Omental fat pad (tissue), 3 donors: ENCODE measurements at regions not wholly inside any gene's neighbourhood (a gene's known extent, or its start where the extent isn't known, plus 50 kb on each side); places are given as distances from the start of the nearest gene placed in this dataset.
"Not testable (repeated sequence)": the region's sequence is repeated elsewhere in the genome, so short reads cannot be mapped to it uniquely, and the experiment has no call there.

Experiments
- ATAC-seq: fragments of 150-250 bp; one replicate; pipeline ENCODE4 v1.9.1; 2016; ENCODE audit warnings: mild to moderate bottlenecking, moderate library complexity; ENCODE audit not compliant: low FRiP score
- DNase-seq: peaks from one replicate; pipeline ENCODE4 v3.0.0-alpha.2; 2019; ENCODE audit warnings: low spot score
- CTCF ChIP-seq, 3 donors: fragments of 450-650 bp; IDR thresholded peaks; one replicate each; pipeline ENCODE4 v1.5.1; 2016 to 2017; ENCODE audit warnings: antibody characterized with exemption in 3 of 3, mild to moderate bottlenecking in 3 of 3, moderate library complexity in 2 of 3

GRCh38 chr7:29652556-29652955, 88.9 kb downstream of the PRR15 start:
- ATAC-seq (no peak), DNase-seq (no peak)
- no peak for TF ChIP-seq CTCF (IDR thresholded peaks at IDR 0.05)

- ATAC-seq, DNase-seq: not testable (repeated sequence)
These were observed 90.7 kb downstream of the PRR15 start for GRCh38 chr7:29654340-29654739.

GRCh38 chr7:29657288-29657687, 93.7 kb downstream of the PRR15 start:
- DNase-seq, result no peak
- TF ChIP-seq CTCF (IDR thresholded peaks at IDR 0.05), result no peak
- no peak for ATAC-seq

- no peak for DNase-seq
- ATAC-seq, result no peak
- TF ChIP-seq CTCF (IDR thresholded peaks at IDR 0.05), result no peak
These were observed 94.2 kb downstream of the PRR15 start for GRCh38 chr7:29657856-29658255.

GRCh38 chr7:29659213-29659612, 95.6 kb downstream of the PRR15 start:
- not testable (repeated sequence) for ATAC-seq, DNase-seq

- DNase-seq, ATAC-seq: not testable (repeated sequence)
These were observed 99.3 kb downstream of the PRR15 start for GRCh38 chr7:29662899-29663298.

- DNase-seq, ATAC-seq: not testable (repeated sequence)
These were observed 101.4 kb downstream of the PRR15 start for GRCh38 chr7:29664999-29665398.

- DNase-seq, result not testable (repeated sequence)
These were observed 103.5 kb downstream of the PRR15 start for GRCh38 chr7:29667096-29667669.

GRCh38 chr7:29671286-29671685, 107.7 kb downstream of the PRR15 start:
- ATAC-seq, result peak; percentile 71
- DNase-seq, result not testable (repeated sequence)

More at GRCh38 chr7:29667096-29667669, 103.5 kb downstream of the PRR15 start:
- not testable (repeated sequence) for ATAC-seq

- not testable (repeated sequence) for DNase-seq, ATAC-seq
These were observed 110.0 kb downstream of the PRR15 start for GRCh38 chr7:29673635-29674034.

- not testable (repeated sequence) for DNase-seq, ATAC-seq
These were observed 111.0 kb downstream of the PRR15 start for GRCh38 chr7:29674626-29675025.

GRCh38 chr7:29677254-29677653, 113.6 kb downstream of the PRR15 start:
- ATAC-seq, DNase-seq: not testable (repeated sequence)

- DNase-seq, ATAC-seq: not testable (repeated sequence)
These were observed 116.3 kb downstream of the PRR15 start for GRCh38 chr7:29679963-29680362.

GRCh38 chr7:29680601-29681000, 117.0 kb downstream of the PRR15 start:
- ATAC-seq, DNase-seq: not testable (repeated sequence)

- DNase-seq, result not testable (repeated sequence)
- ATAC-seq, result peak; percentile 43
These were observed 120.6 kb downstream of the PRR15 start for GRCh38 chr7:29684151-29684786.
